ENCODE measurements at regions not wholly inside any gene's neighbourhood (a gene's known extent, or its start where the extent isn't known, plus 50 kb on each side); places are given as distances from the start of the nearest gene placed in this dataset.

DNA sequence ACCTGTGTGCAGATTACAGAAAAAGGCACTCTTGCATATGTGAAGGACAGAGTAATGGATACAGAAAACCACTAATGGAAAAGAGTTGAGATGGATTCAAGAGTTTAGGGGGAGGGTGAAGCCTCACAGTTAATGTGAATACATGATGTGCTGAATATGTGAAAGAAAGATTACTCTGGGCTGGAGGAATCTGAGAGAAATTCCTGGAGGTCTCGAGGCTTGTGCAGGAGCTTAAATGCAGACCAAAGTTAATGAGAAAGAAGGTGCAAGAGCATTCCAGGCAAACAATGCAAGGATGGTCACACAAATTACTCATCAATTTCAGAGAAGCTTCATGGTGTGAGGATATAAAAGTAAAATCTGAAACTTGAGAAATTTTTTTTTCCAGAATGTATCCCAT is 768.8 kb downstream of the STPG2 start:
- Histone ChIP-seq H4K20me1 (ENCODE audit: insufficient read depth, low read length) (no peaks in the 10 kb centered on the region), H3K27me3 (ENCODE audit: insufficient read depth, low read length) (no peaks in the 10 kb centered on the region), H3K4me1 (ENCODE audit: insufficient read depth, low read length) (no peaks in the 10 kb centered on the region), H3K27ac (ENCODE audit: low read depth, low read length) (no peak overlapping the region), H3K79me2 (ENCODE audit: insufficient read depth, low read length) (no peaks in the 10 kb centered on the region), H3K4me2 (ENCODE audit: insufficient read depth, low read length) (no peak overlapping the region), H3K9me3 (ENCODE audit: low read depth, low read length) (no peaks in the 10 kb centered on the region), H3K4me3 (ENCODE audit: insufficient read depth, low read length) (no peak overlapping the region), H2AFZ (ENCODE audit: low read length) (no peak overlapping the region), H3K36me3 (ENCODE audit: insufficient read depth, low read length) (no peaks in the 10 kb centered on the region)
- no peak for TF ChIP-seq CTCF (IDR thresholded peaks at IDR 0.05; ENCODE audit: extremely low read depth, low read depth, low read length)
- DNase-seq (ENCODE audit: insufficient read length, low spot score, missing footprints) = no peak

DNA sequence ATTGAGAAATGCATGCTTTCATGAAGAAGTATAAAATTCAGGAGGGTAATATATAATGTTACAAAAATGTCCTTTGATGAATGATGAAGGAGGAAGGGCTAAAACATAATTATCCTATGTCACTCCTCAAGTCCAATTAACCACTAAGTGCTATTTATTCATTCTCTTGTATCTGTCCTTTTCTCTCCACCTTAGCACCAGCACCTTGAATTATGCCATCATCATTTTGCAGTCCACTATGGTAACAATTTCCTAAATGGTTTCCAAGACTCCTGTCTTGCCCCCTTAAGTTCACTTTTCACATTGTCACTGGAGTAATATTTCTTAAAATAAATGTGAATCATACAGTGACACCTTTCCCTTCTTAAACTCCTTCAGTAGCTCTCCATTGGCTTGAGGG is 756.3 kb downstream of the STPG2 start:
- no peaks in the 10 kb centered on the region for H3K79me2 ChIP-seq (ENCODE audit: insufficient read depth, low read length)
- H3K27me3 ChIP-seq (ENCODE audit: insufficient read depth, low read length) = no peaks in the 10 kb centered on the region
- DNase-seq (ENCODE audit: insufficient read length, low spot score, missing footprints) = no peak
- no peaks in the 10 kb centered on the region for H3K4me1 ChIP-seq (ENCODE audit: insufficient read depth, low read length)
- TF ChIP-seq CTCF (IDR thresholded peaks at IDR 0.05; ENCODE audit: extremely low read depth, low read depth, low read length) = no peak
- no peaks in the 10 kb centered on the region for H3K36me3 ChIP-seq (ENCODE audit: insufficient read depth, low read length)
- no peaks in the 10 kb centered on the region for H3K9me3 ChIP-seq (ENCODE audit: low read depth, low read length)
- H2AFZ ChIP-seq (ENCODE audit: low read length) = no peak overlapping the region
- no peak overlapping the region for H3K4me2 ChIP-seq (ENCODE audit: insufficient read depth, low read length)
- no peaks in the 10 kb centered on the region for H4K20me1 ChIP-seq (ENCODE audit: insufficient read depth, low read length)
- no peak overlapping the region for H3K27ac ChIP-seq (ENCODE audit: low read depth, low read length)
- H3K4me3 ChIP-seq (ENCODE audit: insufficient read depth, low read length) = no peak overlapping the region

GRCh38 chr4:97394653-97395052 is 748.6 kb downstream of the STPG2 start:
- H3K4me2 ChIP-seq (ENCODE audit: insufficient read depth, low read length) = no peak overlapping the region
- no peaks in the 10 kb centered on the region for H3K27me3 ChIP-seq (ENCODE audit: insufficient read depth, low read length)
- H3K79me2 ChIP-seq (ENCODE audit: insufficient read depth, low read length) = no peaks in the 10 kb centered on the region
- H2AFZ ChIP-seq (ENCODE audit: low read length) = no peak overlapping the region
- peaks cover 3% of the 10 kb centered on the region for H3K9me3 ChIP-seq (ENCODE audit: low read depth, low read length)
- TF ChIP-seq CTCF (IDR thresholded peaks at IDR 0.05; ENCODE audit: extremely low read depth, low read depth, low read length) = no peak
- H3K4me1 ChIP-seq (ENCODE audit: insufficient read depth, low read length) = no peaks in the 10 kb centered on the region
- DNase-seq (ENCODE audit: insufficient read length, low spot score, missing footprints) = no peak
- no peaks in the 10 kb centered on the region for H4K20me1 ChIP-seq (ENCODE audit: insufficient read depth, low read length)
- H3K4me3 ChIP-seq (ENCODE audit: insufficient read depth, low read length) = no peak overlapping the region
- no peak overlapping the region for H3K27ac ChIP-seq (ENCODE audit: low read depth, low read length)
- H3K36me3 ChIP-seq (ENCODE audit: insufficient read depth, low read length) = no peaks in the 10 kb centered on the region

- no peak for DNase-seq (ENCODE audit: insufficient read length, low spot score, missing footprints)
- no peak overlapping the region for H3K4me2 ChIP-seq (ENCODE audit: insufficient read depth, low read length)
- no peaks in the 10 kb centered on the region for H3K4me1 ChIP-seq (ENCODE audit: insufficient read depth, low read length)
- H3K79me2 ChIP-seq (ENCODE audit: insufficient read depth, low read length) = no peaks in the 10 kb centered on the region
- no peak overlapping the region for H3K27ac ChIP-seq (ENCODE audit: low read depth, low read length)
- no peaks in the 10 kb centered on the region for H4K20me1 ChIP-seq (ENCODE audit: insufficient read depth, low read length)
- no peaks in the 10 kb centered on the region for H3K36me3 ChIP-seq (ENCODE audit: insufficient read depth, low read length)
- peaks cover 3% of the 10 kb centered on the region for H3K9me3 ChIP-seq (ENCODE audit: low read depth, low read length)
- H3K27me3 ChIP-seq (ENCODE audit: insufficient read depth, low read length) = no peaks in the 10 kb centered on the region
- H3K4me3 ChIP-seq (ENCODE audit: insufficient read depth, low read length) = no peak overlapping the region
- no peak overlapping the region for H2AFZ ChIP-seq (ENCODE audit: low read length)
- no peak for TF ChIP-seq CTCF (IDR thresholded peaks at IDR 0.05; ENCODE audit: extremely low read depth, low read depth, low read length)
Measured at GRCh38 chr4:97396097-97396496, 747.2 kb downstream of the STPG2 start.
